Bronchial epithelial cell (primary cell): ENCODE measurements at regions not wholly inside any gene's neighbourhood (a gene's known extent, or its start where the extent isn't known, plus 50 kb on each side); places are given as distances from the start of the nearest gene placed in this dataset.
"Not testable (repeated sequence)": the region's sequence is repeated elsewhere in the genome, so short reads cannot be mapped to it uniquely, and the experiment has no call there.

Source experiments
- DNase-seq: peaks from one replicate; pipeline ENCODE4 v3.0.0-alpha.2; 2010; ENCODE audit warnings: low read depth
- FAIRE-seq: peaks from 2 replicates; lab custom pipeline; 2011; peaks lifted over from hg19 to GRCh38; lab: Jason Lieb, UNC
- H3K27me3 ChIP-seq: 2 replicates; pipeline ENCODE4 v1.5.1; 2011; ENCODE audit warnings: low read length; ENCODE audit not compliant: control insufficient read depth, insufficient read depth
- H3K36me3 ChIP-seq: 2 replicates; pipeline ENCODE4 v1.5.1; 2011; ENCODE audit warnings: low read length; ENCODE audit not compliant: control insufficient read depth, insufficient read depth
- H3K4me3 ChIP-seq: 2 replicates; pipeline ENCODE4 v1.5.1; 2011; ENCODE audit warnings: mild to moderate bottlenecking, low read depth, low read length, control low read depth
- TF ChIP-seq, protein P1 (sequence below): IDR thresholded peaks from 2 replicates; pipeline ENCODE4 v1.5.1; 2011; ENCODE audit warnings: mild to moderate bottlenecking, moderate library complexity, low read length, control low read depth, inconsistent platforms; ENCODE audit not compliant: insufficient read depth, severe bottlenecking

DNA sequence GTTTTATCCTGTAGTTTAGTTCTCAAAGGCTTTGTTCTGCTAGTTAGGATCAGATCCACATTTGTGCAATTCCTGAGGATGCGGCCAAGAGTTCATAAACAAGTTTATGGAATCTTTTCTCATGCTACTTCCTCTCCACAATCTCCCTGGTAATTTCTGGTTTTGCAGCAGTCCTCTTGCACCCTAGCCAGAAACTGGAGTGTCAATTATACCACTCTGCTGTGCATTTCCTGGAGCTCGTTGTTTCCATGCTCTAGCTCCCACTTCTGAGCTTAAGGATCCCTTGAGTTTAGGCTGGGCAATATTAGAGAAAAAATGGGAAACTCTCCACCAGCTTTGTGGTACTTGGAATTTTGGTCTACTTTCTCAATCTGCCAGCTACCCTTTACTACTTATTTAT, 474.7 kb downstream of the DIRAS2 start:
- FAIRE-seq (no peak), DNase-seq (no peak)
- Histone ChIP-seq H3K27me3 (no peaks in the 10 kb centered on the region), H3K36me3 (no peaks in the 10 kb centered on the region), H3K4me3 (no peak overlapping the region)
- TF ChIP-seq, protein P1, sequence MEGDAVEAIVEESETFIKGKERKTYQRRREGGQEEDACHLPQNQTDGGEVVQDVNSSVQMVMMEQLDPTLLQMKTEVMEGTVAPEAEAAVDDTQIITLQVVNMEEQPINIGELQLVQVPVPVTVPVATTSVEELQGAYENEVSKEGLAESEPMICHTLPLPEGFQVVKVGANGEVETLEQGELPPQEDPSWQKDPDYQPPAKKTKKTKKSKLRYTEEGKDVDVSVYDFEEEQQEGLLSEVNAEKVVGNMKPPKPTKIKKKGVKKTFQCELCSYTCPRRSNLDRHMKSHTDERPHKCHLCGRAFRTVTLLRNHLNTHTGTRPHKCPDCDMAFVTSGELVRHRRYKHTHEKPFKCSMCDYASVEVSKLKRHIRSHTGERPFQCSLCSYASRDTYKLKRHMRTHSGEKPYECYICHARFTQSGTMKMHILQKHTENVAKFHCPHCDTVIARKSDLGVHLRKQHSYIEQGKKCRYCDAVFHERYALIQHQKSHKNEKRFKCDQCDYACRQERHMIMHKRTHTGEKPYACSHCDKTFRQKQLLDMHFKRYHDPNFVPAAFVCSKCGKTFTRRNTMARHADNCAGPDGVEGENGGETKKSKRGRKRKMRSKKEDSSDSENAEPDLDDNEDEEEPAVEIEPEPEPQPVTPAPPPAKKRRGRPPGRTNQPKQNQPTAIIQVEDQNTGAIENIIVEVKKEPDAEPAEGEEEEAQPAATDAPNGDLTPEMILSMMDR = no peak

DNA sequence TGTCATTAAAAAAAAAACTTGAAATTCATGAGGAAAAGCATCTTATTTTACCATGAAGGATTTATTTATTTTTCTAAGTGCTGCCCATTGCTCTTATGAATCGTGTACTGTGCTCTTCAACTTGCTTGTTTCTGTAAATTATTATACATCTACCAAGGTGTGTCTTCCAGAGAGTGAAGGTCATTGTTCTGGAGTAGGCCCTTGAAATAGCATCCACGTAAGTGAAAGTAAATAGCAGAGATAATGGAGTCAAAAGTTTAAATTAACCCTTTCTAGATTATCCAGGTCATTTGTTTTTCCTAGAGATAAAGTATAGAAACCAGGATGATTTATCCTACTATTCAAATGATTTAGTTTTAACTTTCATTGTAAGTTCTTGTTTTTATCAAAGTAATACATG, 473.1 kb downstream of the DIRAS2 start:
- TF ChIP-seq, protein P1 = no peak
- H3K27me3 ChIP-seq = no peaks in the 10 kb centered on the region

DNA sequence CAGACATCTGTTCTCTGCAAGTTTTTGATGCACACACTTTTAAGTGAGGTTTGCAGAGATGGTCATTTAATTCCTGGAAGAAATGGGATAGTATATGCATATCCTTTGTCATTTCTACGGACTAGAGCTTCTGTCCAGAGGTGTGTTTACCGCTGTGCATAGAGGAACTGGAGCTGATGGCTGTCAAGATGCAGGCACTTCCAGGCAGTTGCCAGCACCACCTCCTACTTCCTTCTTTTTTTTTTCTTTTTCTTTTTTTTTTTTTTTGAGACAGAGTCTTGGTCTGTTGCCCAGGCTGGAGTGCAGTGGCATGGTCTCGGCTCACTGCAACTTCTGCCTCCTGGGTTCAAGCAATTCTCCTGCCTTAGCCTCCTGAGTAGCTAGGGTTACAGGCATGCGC, 468.7 kb downstream of the DIRAS2 start:
- not testable (repeated sequence) for H3K27me3 ChIP-seq, H3K36me3 ChIP-seq, H3K4me3 ChIP-seq, DNase-seq, FAIRE-seq

More for the DNA sequence above, 473.1 kb downstream of the DIRAS2 start:
- H3K4me3 ChIP-seq = no peak overlapping the region
- FAIRE-seq = no peak
- DNase-seq = no peak
- H3K36me3 ChIP-seq = no peaks in the 10 kb centered on the region

DNA sequence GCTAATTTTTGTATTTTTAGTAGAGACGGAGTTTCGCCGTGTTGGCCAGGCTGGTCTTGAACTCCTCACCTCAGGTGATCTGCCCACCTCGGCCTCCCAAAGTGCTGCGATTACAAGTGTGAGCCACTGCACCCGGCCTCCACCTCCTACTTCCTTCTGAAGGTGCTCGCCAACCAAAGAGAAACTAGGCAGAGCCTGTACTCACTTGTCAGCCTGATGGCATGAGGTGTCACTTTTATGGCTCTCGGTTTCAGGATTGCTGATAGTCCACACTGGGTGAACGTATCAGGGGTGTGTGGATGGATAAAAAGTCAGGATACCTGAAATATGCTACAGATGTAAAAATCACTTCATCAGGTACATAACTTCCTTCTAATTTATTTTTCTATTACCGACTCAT, 468.3 kb downstream of the DIRAS2 start:
- not testable (repeated sequence) for H3K36me3 ChIP-seq, DNase-seq, H3K27me3 ChIP-seq, FAIRE-seq, H3K4me3 ChIP-seq

DNA sequence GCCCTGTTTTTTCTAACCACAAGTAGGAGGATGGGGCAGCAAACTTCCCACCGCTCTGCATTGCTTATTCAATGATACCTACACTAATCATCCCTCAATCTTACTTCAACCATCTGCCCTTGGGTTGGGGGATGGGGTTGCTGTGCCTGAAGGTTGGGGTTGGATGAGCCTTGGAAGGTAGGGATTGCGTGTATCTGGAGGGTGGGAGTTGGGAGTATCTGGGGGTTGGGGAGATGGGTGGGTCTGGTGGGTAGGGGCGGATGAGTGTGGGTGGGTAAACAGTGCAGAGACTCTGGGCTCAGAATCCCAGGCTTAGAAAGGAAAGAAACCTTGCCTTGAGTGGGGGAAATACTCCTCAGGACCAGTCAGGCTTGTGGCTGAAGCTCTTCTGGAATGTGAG, 467.4 kb downstream of the DIRAS2 start:
- Histone ChIP-seq H3K36me3 (no peaks in the 10 kb centered on the region), H3K27me3 (no peaks in the 10 kb centered on the region), H3K4me3 (no peak overlapping the region)
- TF ChIP-seq, protein P1 = no peak
- FAIRE-seq (no peak), DNase-seq (no peak)

DNA sequence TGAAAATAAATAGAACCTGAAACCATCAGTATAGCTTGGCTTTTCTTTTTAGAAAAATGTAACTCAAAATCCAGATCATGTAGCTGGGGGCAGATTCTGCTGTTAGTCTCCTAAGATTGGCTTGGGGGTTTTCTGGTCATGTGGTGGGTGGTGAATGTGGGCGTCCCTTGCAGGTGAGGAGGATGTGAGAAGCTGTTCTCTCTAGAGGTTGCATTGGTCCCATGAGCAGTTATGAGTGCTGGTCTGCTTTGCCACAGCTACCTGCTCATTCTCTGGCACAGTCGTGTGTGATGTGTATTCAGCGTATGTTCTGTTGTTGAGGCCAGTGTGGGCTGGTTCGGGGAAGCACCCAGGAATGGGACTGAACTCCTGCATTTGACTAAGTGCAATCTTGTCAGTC, 466.8 kb downstream of the DIRAS2 start:
- TF ChIP-seq, protein P1 = no peak
- Histone ChIP-seq H3K36me3 (no peaks in the 10 kb centered on the region), H3K4me3 (no peak overlapping the region), H3K27me3 (no peaks in the 10 kb centered on the region)
- no peak for DNase-seq
- FAIRE-seq = no peak

DNA sequence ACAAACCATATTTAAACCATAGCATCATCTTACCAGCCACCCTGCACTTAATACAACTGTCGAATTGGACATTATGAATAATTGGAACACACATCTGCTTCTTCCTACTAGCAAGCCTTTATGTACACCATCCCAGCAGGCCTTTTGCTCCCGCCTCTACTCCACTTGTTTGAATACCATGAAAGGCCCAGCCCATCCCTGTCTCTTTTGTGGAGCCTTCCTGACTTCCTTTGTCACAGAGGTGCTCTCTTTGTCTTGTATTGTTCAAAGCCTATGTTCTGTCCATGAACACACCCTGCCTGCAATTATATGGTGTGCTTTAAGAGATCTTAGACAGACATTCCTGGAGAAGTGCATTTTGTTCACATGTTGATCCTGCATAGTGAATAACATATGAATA, 465.7 kb downstream of the DIRAS2 start:
- TF ChIP-seq, protein P1 = no peak
- no peak overlapping the region for H3K4me3 ChIP-seq
- FAIRE-seq = no peak
- no peaks in the 10 kb centered on the region for H3K27me3 ChIP-seq
- no peaks in the 10 kb centered on the region for H3K36me3 ChIP-seq
- no peak for DNase-seq
